H1 (cell line): ENCODE measurements at regions not wholly inside any gene's neighbourhood (a gene's known extent, or its start where the extent isn't known, plus 50 kb on each side); places are given as distances from the start of the nearest gene placed in this dataset.

Experiments used
- ATF3 ChIP-seq: IDR thresholded peaks from 2 replicates; pipeline ENCODE4 v1.6.1; 2011; ENCODE audit warnings: low read depth, mild to moderate bottlenecking, low read length; ENCODE audit not compliant: insufficient read depth
- HDAC2 ChIP-seq, 2 experiments: fragments of 300-600 bp in 1 of 2; sonication (generic) in 1 of 2; IDR thresholded peaks; 2 replicates each; pipeline ENCODE4 v1.6.1; 2011 to 2012; ENCODE audit warnings: low read depth in 2 of 2, low read length in 2 of 2, mild to moderate bottlenecking in 2 of 2, moderate library complexity in 2 of 2, borderline replicate concordance in 1 of 2, inconsistent platforms in 1 of 2

GRCh38 chr20:24831232-24831631, 117.8 kb upstream of the CST7 start (continued):
- no peak for TF ChIP-seq ATF3
- no peak for TF ChIP-seq HDAC2 (IDR thresholded peaks at IDR 0.05; ENCODE audit: borderline replicate concordance in 1 of 2, low read depth in 2 of 2, low read length in 2 of 2)
